ENCODE measurements at regions not wholly inside any gene's neighbourhood (a gene's known extent, or its start where the extent isn't known, plus 50 kb on each side); places are given as distances from the start of the nearest gene placed in this dataset.

DNA sequence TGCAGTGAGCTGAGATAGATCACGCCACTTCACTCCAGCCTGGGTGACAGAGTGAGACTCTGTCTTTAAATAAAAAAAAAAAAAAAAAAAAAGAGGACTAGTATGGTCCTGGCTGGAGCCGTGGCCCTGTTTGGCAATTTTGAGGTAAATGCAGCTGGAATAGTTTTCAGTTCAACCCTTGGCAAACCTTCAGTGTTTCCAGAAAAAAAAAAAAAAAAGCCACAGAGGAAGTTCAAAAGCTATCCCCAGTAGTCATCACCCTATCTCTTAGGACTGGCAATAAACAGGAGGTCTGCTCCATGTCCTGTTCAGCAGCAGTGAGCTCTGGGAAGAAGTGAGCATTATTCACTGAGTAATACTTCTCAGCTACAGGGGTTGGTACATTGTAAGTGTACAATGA is 56.8 kb upstream of the ERRFI1 start:
- TF ChIP-seq, protein P1, sequence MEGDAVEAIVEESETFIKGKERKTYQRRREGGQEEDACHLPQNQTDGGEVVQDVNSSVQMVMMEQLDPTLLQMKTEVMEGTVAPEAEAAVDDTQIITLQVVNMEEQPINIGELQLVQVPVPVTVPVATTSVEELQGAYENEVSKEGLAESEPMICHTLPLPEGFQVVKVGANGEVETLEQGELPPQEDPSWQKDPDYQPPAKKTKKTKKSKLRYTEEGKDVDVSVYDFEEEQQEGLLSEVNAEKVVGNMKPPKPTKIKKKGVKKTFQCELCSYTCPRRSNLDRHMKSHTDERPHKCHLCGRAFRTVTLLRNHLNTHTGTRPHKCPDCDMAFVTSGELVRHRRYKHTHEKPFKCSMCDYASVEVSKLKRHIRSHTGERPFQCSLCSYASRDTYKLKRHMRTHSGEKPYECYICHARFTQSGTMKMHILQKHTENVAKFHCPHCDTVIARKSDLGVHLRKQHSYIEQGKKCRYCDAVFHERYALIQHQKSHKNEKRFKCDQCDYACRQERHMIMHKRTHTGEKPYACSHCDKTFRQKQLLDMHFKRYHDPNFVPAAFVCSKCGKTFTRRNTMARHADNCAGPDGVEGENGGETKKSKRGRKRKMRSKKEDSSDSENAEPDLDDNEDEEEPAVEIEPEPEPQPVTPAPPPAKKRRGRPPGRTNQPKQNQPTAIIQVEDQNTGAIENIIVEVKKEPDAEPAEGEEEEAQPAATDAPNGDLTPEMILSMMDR (IDR thresholded peaks at IDR 0.05; ENCODE audit: unreplicated experiment), result no peak

DNA sequence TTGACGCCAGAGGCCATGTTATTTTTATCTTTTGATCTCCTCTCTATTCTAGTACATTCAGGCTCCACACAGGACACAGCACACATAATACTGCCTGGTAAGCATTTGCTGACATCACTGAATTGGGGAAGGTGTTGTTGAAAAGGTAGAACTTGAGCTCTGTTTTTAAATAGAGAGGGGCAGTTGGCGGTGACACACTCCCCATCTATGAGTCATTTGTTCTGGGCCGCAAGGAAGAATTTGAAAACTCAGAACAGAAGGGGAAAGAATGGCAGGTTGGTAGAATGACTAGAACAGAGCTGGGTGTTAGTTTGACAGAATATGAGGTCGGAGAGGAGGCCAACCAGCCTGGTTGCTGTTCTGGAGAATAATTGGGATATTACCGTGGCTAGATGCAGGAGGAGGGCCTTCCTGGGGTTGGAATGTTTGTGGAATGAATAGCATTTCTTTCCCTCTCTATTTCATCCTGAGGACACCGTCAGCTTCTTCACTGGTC is 52.1 kb upstream of the ERRFI1 start:
- peak overlapping the region; percentile 16 for H3K4me3 Mint-ChIP-seq (ENCODE audit: low read depth, unreplicated experiment)
- peaks cover 32% of the 10 kb centered on the region for H3K4me1 Mint-ChIP-seq (ENCODE audit: low read depth, unreplicated experiment)
- TF ChIP-seq, protein P1 (IDR thresholded peaks at IDR 0.05; ENCODE audit: unreplicated experiment), result no peak
- CTCF ChIA-PET, result interaction anchor here (0.6 to 1.6 kb wide), 7 partner anchors 10 to 161 kb away, joined by 3 to 13 read pairs (median 4); no protein-coding TSS in a partner anchor
- peak; percentile 26 for DNase-seq
- no peaks in the 10 kb centered on the region for H3K27me3 Mint-ChIP-seq (ENCODE audit: unreplicated experiment)
- H3K27ac Mint-ChIP-seq (ENCODE audit: unreplicated experiment), result peak overlapping the region; percentile 66
- no TSS peak for BruUV-seq (replicated peaks)
- H3K36me3 Mint-ChIP-seq (ENCODE audit: insufficient read depth, unreplicated experiment), result no peaks in the 10 kb centered on the region
- no peaks in the 10 kb centered on the region for H3K9me3 Mint-ChIP-seq (ENCODE audit: low read depth, unreplicated experiment)
- intact Hi-C loops (cut with micrococcal nuclease; ENCODE audit: unreplicated experiment), result no loop called here

More for the DNA sequence above, 56.8 kb upstream of the ERRFI1 start:
- H3K27ac Mint-ChIP-seq (ENCODE audit: unreplicated experiment), result no peak overlapping the region
- intact Hi-C loops (cut with micrococcal nuclease; ENCODE audit: unreplicated experiment), result no loop called here
- H3K9me3 Mint-ChIP-seq (ENCODE audit: low read depth, unreplicated experiment), result no peaks in the 10 kb centered on the region
- no peak overlapping the region for H3K4me3 Mint-ChIP-seq (ENCODE audit: low read depth, unreplicated experiment)
- H3K4me1 Mint-ChIP-seq (ENCODE audit: low read depth, unreplicated experiment), result peaks cover 24% of the 10 kb centered on the region
- CTCF ChIA-PET, result interaction anchor here (0.7 kb wide), 1 partner anchor 14 kb away, joined by 3 read pairs; no protein-coding TSS in a partner anchor
- no peak for DNase-seq
- no TSS peak for BruUV-seq (replicated peaks)
- no peaks in the 10 kb centered on the region for H3K36me3 Mint-ChIP-seq (ENCODE audit: insufficient read depth, unreplicated experiment)
- no peaks in the 10 kb centered on the region for H3K27me3 Mint-ChIP-seq (ENCODE audit: unreplicated experiment)

DNA sequence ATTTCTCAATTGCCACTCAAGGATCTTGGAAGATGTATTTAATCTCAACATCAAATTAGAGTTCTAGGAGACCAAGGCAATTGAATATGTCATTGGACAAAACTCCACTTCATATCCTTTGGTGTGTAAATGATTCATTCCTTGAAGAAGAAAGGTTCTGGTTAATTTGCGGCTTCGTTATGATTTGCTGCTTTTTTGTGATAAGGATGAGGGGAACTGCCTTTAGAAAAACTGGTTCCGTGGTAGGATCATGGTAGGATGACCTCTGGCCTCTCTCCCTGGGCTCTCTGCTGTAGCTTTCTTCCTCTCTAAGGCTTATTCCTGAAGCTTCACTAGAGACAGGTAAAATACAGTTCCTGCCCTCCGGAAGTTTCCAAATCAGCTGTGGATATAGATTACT is 51.5 kb upstream of the ERRFI1 start:
- Mint-ChIP-seq H3K9me3 (ENCODE audit: low read depth, unreplicated experiment) (no peaks in the 10 kb centered on the region), H3K4me1 (ENCODE audit: low read depth, unreplicated experiment) (peaks cover 32% of the 10 kb centered on the region), H3K27me3 (ENCODE audit: unreplicated experiment) (no peaks in the 10 kb centered on the region), H3K36me3 (ENCODE audit: insufficient read depth, unreplicated experiment) (no peaks in the 10 kb centered on the region), H3K27ac (ENCODE audit: unreplicated experiment) (no peak overlapping the region), H3K4me3 (ENCODE audit: low read depth, unreplicated experiment) (no peak overlapping the region)
- TF ChIP-seq, protein P1 (IDR thresholded peaks at IDR 0.05; ENCODE audit: unreplicated experiment), result no peak
- CTCF ChIA-PET, result interaction anchor here (0.5 to 1.6 kb wide), 5 partner anchors 11 to 161 kb away, joined by 3 to 13 read pairs (median 4); no protein-coding TSS in a partner anchor
- no peak for DNase-seq
- intact Hi-C loops (cut with micrococcal nuclease; ENCODE audit: unreplicated experiment), result no loop called here
- TSS peak; percentile 80 for BruUV-seq (replicated peaks)

DNA sequence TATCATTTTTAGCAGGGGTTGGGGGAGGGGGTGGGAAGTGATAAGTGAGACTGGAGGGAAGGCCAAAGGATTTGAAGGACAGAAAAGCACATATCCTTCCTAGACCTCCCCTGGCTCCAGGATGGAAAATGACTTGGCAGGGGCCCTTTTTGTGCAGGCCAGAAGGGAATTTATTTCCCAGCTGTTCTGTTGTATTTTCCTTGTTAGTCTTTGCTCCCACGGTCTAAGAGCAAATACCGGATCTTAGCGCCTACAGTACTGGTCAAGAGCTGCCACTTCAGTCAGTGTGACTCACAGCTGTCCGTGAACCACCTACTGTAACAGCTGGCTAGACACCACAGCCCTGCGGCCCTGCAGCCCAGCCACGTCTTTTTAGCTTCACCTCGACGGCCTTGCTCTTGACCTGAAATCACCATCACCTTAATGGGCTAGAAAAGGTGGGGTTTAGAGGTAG is 51.0 kb upstream of the ERRFI1 start:
- CTCF ChIA-PET, result interaction anchor here (0.5 to 1.6 kb wide), 4 partner anchors 11 to 162 kb away, joined by 3 to 13 read pairs (median 6); no protein-coding TSS in a partner anchor
- intact Hi-C loops (cut with micrococcal nuclease; ENCODE audit: unreplicated experiment), result no loop called here
- BruUV-seq (replicated peaks), result no TSS peak
- TF ChIP-seq, protein P1 (IDR thresholded peaks at IDR 0.05; ENCODE audit: unreplicated experiment), result no peak
- no peaks in the 10 kb centered on the region for H3K27me3 Mint-ChIP-seq (ENCODE audit: unreplicated experiment)
- H3K4me1 Mint-ChIP-seq (ENCODE audit: low read depth, unreplicated experiment), result peaks cover 32% of the 10 kb centered on the region
- no peak overlapping the region for H3K4me3 Mint-ChIP-seq (ENCODE audit: low read depth, unreplicated experiment)
- peak; percentile 54 for DNase-seq
- H3K9me3 Mint-ChIP-seq (ENCODE audit: low read depth, unreplicated experiment), result no peaks in the 10 kb centered on the region
- no peak overlapping the region for H3K27ac Mint-ChIP-seq (ENCODE audit: unreplicated experiment)
- H3K36me3 Mint-ChIP-seq (ENCODE audit: insufficient read depth, unreplicated experiment), result no peaks in the 10 kb centered on the region

All from Calu3 (cell line).